AG04450 (cell line): ENCODE measurements at regions not wholly inside any gene's neighbourhood (a gene's known extent, or its start where the extent isn't known, plus 50 kb on each side); places are given as distances from the start of the nearest gene placed in this dataset.
"Not testable (repeated sequence)": the region's sequence is repeated elsewhere in the genome, so short reads cannot be mapped to it uniquely, and the experiment has no call there.

Experiments used
- CTCF ChIA-PET: fragments of 300-600, 350-600 bp; formaldehyde crosslinking; extraction: SDS; loops from one replicate; lab custom pipeline; 2022; ENCODE audit warnings: antibody characterized with exemption, inconsistent platforms; lab: Charles Lee
- POLR2A ChIA-PET: fragments of 350-600 bp; formaldehyde crosslinking; extraction: SDS; loops from one replicate; lab custom pipeline; 2021; ENCODE audit warnings: antibody characterized with exemption, inconsistent platforms; lab: Yijun Ruan, JAX
- DNase-seq: peaks from one replicate; pipeline ENCODE4 v3.0.0-alpha.2; 2011; ENCODE audit warnings: low read depth, low spot score
- H3K27ac ChIP-seq: one replicate; pipeline ENCODE4 v1.5.1; 2012; ENCODE audit warnings: low read depth, low read length, control low read depth
- H3K27me3 ChIP-seq: one replicate; pipeline ENCODE4 v1.6.0; 2012; ENCODE audit warnings: low read length; ENCODE audit not compliant: control insufficient read depth, insufficient read depth
- H3K4me3 ChIP-seq: 2 replicates; pipeline ENCODE4 v1.5.1; 2011; ENCODE audit warnings: mild to moderate bottlenecking, low read depth, low read length, control low read depth
- H3K9me3 ChIP-seq: 2 replicates; pipeline ENCODE4 v1.5.1; 2012; ENCODE audit warnings: low read length; ENCODE audit not compliant: control insufficient read depth, insufficient read depth
- CTCF ChIP-seq: IDR thresholded peaks from 2 replicates; pipeline ENCODE4 v1.5.1; 2011; ENCODE audit warnings: low read depth, low read length, control low read depth, inconsistent platforms

- POLR2A ChIA-PET = no interaction called here
- Histone ChIP-seq H3K27me3 (peaks cover 11% of the 10 kb centered on the region), H3K27ac (no peak overlapping the region), H3K9me3 (no peaks in the 10 kb centered on the region), H3K4me3 (no peak overlapping the region)
- DNase-seq = no peak
- CTCF ChIA-PET = no interaction called here
- TF ChIP-seq CTCF = no peak
These were observed 92.7 kb downstream of the CARTPT start for GRCh38 chr5:71811779-71812178.

GRCh38 chr5:71816307-71816706, 97.2 kb downstream of the CARTPT start:
- no peak overlapping the region for H3K4me3 ChIP-seq
- H3K27ac ChIP-seq = no peak overlapping the region
- DNase-seq = no peak
- H3K27me3 ChIP-seq = no peaks in the 10 kb centered on the region
- CTCF ChIA-PET = no interaction called here
- H3K9me3 ChIP-seq = no peaks in the 10 kb centered on the region
- POLR2A ChIA-PET = no interaction called here
- no peak for TF ChIP-seq CTCF

- ChIA-PET POLR2A (no interaction called here), CTCF (no interaction called here)
- no peak overlapping the region for H3K27ac ChIP-seq
- DNase-seq = no peak
- TF ChIP-seq CTCF = no peak
- H3K9me3 ChIP-seq = no peaks in the 10 kb centered on the region
- no peaks in the 10 kb centered on the region for H3K27me3 ChIP-seq
- no peak overlapping the region for H3K4me3 ChIP-seq
These were observed 98.8 kb downstream of the CARTPT start for GRCh38 chr5:71817891-71818290.

- TF ChIP-seq CTCF = no peak
- H3K9me3 ChIP-seq = peaks cover 6% of the 10 kb centered on the region
- no peaks in the 10 kb centered on the region for H3K27me3 ChIP-seq
- CTCF ChIA-PET = no interaction called here
- POLR2A ChIA-PET = no interaction called here
- H3K27ac ChIP-seq = no peak overlapping the region
- no peak overlapping the region for H3K4me3 ChIP-seq
- DNase-seq = no peak
These were observed 102.0 kb downstream of the CARTPT start for GRCh38 chr5:71821029-71821428.

GRCh38 chr5:71822065-71822464, 103.0 kb downstream of the CARTPT start:
- DNase-seq, H3K27ac ChIP-seq, CTCF ChIA-PET: not testable (repeated sequence)

GRCh38 chr5:71825992-71826391, 106.9 kb downstream of the CARTPT start:
- no peak for TF ChIP-seq CTCF

More at GRCh38 chr5:71822065-71822464, 103.0 kb downstream of the CARTPT start:
- H3K4me3 ChIP-seq, H3K9me3 ChIP-seq, H3K27me3 ChIP-seq, POLR2A ChIA-PET: not testable (repeated sequence)

More at GRCh38 chr5:71825992-71826391, 106.9 kb downstream of the CARTPT start:
- CTCF ChIA-PET = no interaction called here
- no peak for DNase-seq
- no peaks in the 10 kb centered on the region for H3K27me3 ChIP-seq
- H3K27ac ChIP-seq = no peak overlapping the region
- H3K4me3 ChIP-seq = no peak overlapping the region
- peaks cover 20% of the 10 kb centered on the region for H3K9me3 ChIP-seq
- POLR2A ChIA-PET = no interaction called here
